A549 (cell line): ENCODE measurements at regions not wholly inside any gene's neighbourhood (a gene's known extent, or its start where the extent isn't known, plus 50 kb on each side); places are given as distances from the start of the nearest gene placed in this dataset.

ENCODE experiments used
- ATAC-seq, 2 experiments: fragments of 200-7000 bp in 1 of 2; fragments of >200 bp in 1 of 2; cut with Nextera tagmentation in 1 of 2; cut with Tn5 transposase in 1 of 2; 3 replicates each; pipeline versions ENCODE4 v1.8.0 to v1.9.1; 2018 to 2020; ENCODE audit warnings: mild to moderate bottlenecking in 1 of 2, moderate library complexity in 1 of 2
- CTCF ChIA-PET: fragments of 300-600 bp; sonication (Branson Sonifier 250); formaldehyde crosslinking; extraction: SDS; loops from one replicate; lab custom pipeline; 2021; ENCODE audit warnings: antibody characterized with exemption, inconsistent platforms; lab: Yijun Ruan, JAX
- POLR2A ChIA-PET: fragments of 350-600 bp; formaldehyde crosslinking; extraction: SDS; loops from one replicate; lab custom pipeline; 2021; ENCODE audit warnings: antibody characterized with exemption, inconsistent platforms; lab: Yijun Ruan, JAX
- DNase-seq, 2 experiments: peaks; one replicate each; pipeline versions ENCODE4 v3.0.0 to v3.0.0-alpha.2; 2011 to 2016; ENCODE audit warnings: low read depth in 1 of 2, low spot score in 1 of 2
- FAIRE-seq: peaks from 2 replicates; lab custom pipeline; 2011; peaks lifted over from hg19 to GRCh38; lab: Jason Lieb, UNC
- H3K27ac ChIP-seq, 2 experiments: fragments of >200 bp; sonication (Bioruptor Twin); formaldehyde crosslinking; 3 replicates each; pipeline ENCODE4 v1.5.1; 2016 to 2017
- H3K4me1 ChIP-seq: fragments of >200 bp; sonication (Bioruptor Twin); formaldehyde crosslinking; 3 replicates; pipeline ENCODE4 v1.6.1; 2016
- H3K4me2 ChIP-seq: fragments of >200 bp; sonication (Bioruptor Twin); formaldehyde crosslinking; 3 replicates; pipeline ENCODE4 v1.6.1; 2016
- H3K4me3 ChIP-seq: fragments of >200 bp; sonication (Bioruptor Twin); formaldehyde crosslinking; 3 replicates; pipeline ENCODE4 v1.5.1; 2016
- H3K9me3 ChIP-seq: fragments of >200 bp; sonication (Bioruptor Twin); formaldehyde crosslinking; 3 replicates; pipeline ENCODE4 v1.6.1; 2016
- BHLHE40 ChIP-seq: IDR thresholded peaks from 2 replicates; pipeline ENCODE4 v1.6.1; 2012; ENCODE audit warnings: low read depth, low read length, inconsistent platforms
- CBX2 ChIP-seq: fragments of 200-600 bp; sonication (generic); IDR thresholded peaks from 2 replicates; pipeline ENCODE4 v1.6.1; 2016; ENCODE audit warnings: low read depth, mild to moderate bottlenecking, borderline replicate concordance
- CEBPB ChIP-seq, 2 experiments: fragments of >200 bp in 1 of 2; sonication (Bioruptor Twin) in 1 of 2; formaldehyde crosslinking in 1 of 2; IDR thresholded peaks; 2 replicates each; pipeline ENCODE4 v1.6.1; 2012 to 2016
- CTCF ChIP-seq: fragments of >200 bp; sonication (Bioruptor Twin); formaldehyde crosslinking; IDR thresholded peaks from 3 replicates; pipeline ENCODE4 v1.5.1; 2016
- E2F6 ChIP-seq: IDR thresholded peaks from 2 replicates; pipeline ENCODE4 v1.6.1; 2012; ENCODE audit warnings: low read depth, borderline replicate concordance
- EHMT2 ChIP-seq: fragments of 200-600 bp; sonication (generic); IDR thresholded peaks from 2 replicates; pipeline ENCODE4 v1.6.1; 2016; ENCODE audit warnings: antibody characterized with exemption, low read depth, mild to moderate bottlenecking, moderate library complexity
- ESRRA ChIP-seq: fragments of 150-350 bp; IDR thresholded peaks from 2 replicates; pipeline ENCODE4 v1.6.1; 2014; ENCODE audit warnings: mild to moderate bottlenecking, low read length, borderline replicate concordance
- FOSB ChIP-seq: fragments of 250-450 bp; sonication (Bioruptor Pico); IDR thresholded peaks from 2 replicates; pipeline ENCODE4 v1.5.0; 2020; ENCODE audit warnings: mild to moderate bottlenecking, moderate library complexity
- FOXS1 ChIP-seq: fragments of 250-450 bp; sonication (Bioruptor Pico); IDR thresholded peaks from 2 replicates; pipeline ENCODE4 v1.5.0; 2020; ENCODE audit warnings: mild to moderate bottlenecking, moderate library complexity
- HDAC2 ChIP-seq: fragments of 200-600 bp; sonication (generic); IDR thresholded peaks from 2 replicates; pipeline ENCODE4 v1.6.1; 2016
- HOXB13 ChIP-seq: fragments of 250-450 bp; sonication (Bioruptor Pico); IDR thresholded peaks from 2 replicates; pipeline ENCODE4 v1.5.0; 2020; ENCODE audit warnings: low read depth, mild to moderate bottlenecking, moderate library complexity
- JUN ChIP-seq, 2 experiments: fragments of >200 bp; sonication (Bioruptor Twin); formaldehyde crosslinking; IDR thresholded peaks; 2 replicates in 1 of 2; 3 replicates in 1 of 2; pipeline ENCODE4 v1.6.1; 2016 to 2017
- KDM5A ChIP-seq: fragments of 200-600 bp; sonication (generic); IDR thresholded peaks from 2 replicates; pipeline ENCODE4 v1.6.1; 2016; ENCODE audit warnings: antibody characterized with exemption, mild to moderate bottlenecking
- MAZ ChIP-seq: fragments of 150-350 bp; IDR thresholded peaks from 2 replicates; pipeline ENCODE4 v1.6.1; 2014; ENCODE audit warnings: antibody characterized with exemption, low read depth, low read length, borderline replicate concordance
- POLR2A ChIP-seq: IDR thresholded peaks from 2 replicates; pipeline ENCODE4 v1.6.1; 2012; ENCODE audit warnings: mild to moderate bottlenecking, low read length
- POLR2AphosphoS2 ChIP-seq: conservative IDR thresholded peaks from 2 replicates; pipeline ENCODE4 v1.6.1; 2012; ENCODE audit warnings: low read length, improper control_type of control experiment, inconsistent platforms
- RAD21 ChIP-seq, 2 experiments: fragments of >200 bp in 1 of 2; sonication (Bioruptor Twin) in 1 of 2; formaldehyde crosslinking in 1 of 2; IDR thresholded peaks in 1 of 2; conservative IDR thresholded peaks in 1 of 2; 2 replicates in 1 of 2; 3 replicates in 1 of 2; pipeline ENCODE4 v1.6.1; 2012 to 2018; ENCODE audit warnings: inconsistent platforms in 1 of 2
- RNF2 ChIP-seq: fragments of 200-600 bp; sonication (generic); IDR thresholded peaks from 2 replicates; pipeline ENCODE4 v1.6.1; 2016; ENCODE audit warnings: low read depth, mild to moderate bottlenecking, antibody characterized with exemption, moderate library complexity, borderline replicate concordance
- SMC3 ChIP-seq: fragments of >200 bp; sonication (Bioruptor Twin); formaldehyde crosslinking; IDR thresholded peaks from 3 replicates; pipeline ENCODE4 v1.6.1; 2018; ENCODE audit warnings: inconsistent platforms
- SREBF2 ChIP-seq: fragments of 450-650 bp; IDR thresholded peaks from 2 replicates; pipeline ENCODE4 v1.6.1; 2014; ENCODE audit warnings: mild to moderate bottlenecking, moderate library complexity
- ZFP36 ChIP-seq: fragments of 450-650 bp; IDR thresholded peaks from 2 replicates; pipeline ENCODE4 v1.6.1; 2014; ENCODE audit warnings: borderline replicate concordance; ENCODE audit not compliant: partially characterized antibody
- ZNF302 ChIP-seq: fragments of 250-450 bp; sonication (Bioruptor Pico); IDR thresholded peaks from 2 replicates; pipeline ENCODE4 v1.9.0; 2021; ENCODE audit warnings: inconsistent platforms, mild to moderate bottlenecking, moderate library complexity
- WGBS: methylation state at CpG from one replicate; pipeline ENCODE4 v1.1.6; 2017; ENCODE audit errors: missing lambda C conversion rate; 5-methylcytosine and 5-hydroxymethylcytosine counted together
- TF ChIP-seq, protein P1 (sequence below): fragments of 200-600 bp; sonication (generic); IDR thresholded peaks from 2 replicates; pipeline ENCODE4 v1.6.1; 2016; ENCODE audit warnings: antibody characterized with exemption, mild to moderate bottlenecking, moderate library complexity
- TF ChIP-seq, protein P2 (sequence below): fragments of >200 bp; sonication (Bioruptor Twin); formaldehyde crosslinking; IDR thresholded peaks from 2 replicates; pipeline ENCODE4 v1.6.1; 2016

- FAIRE-seq (no peak), ATAC-seq (peak; percentile 83 to 95; a peak in 5 of 6 replicates), DNase-seq (peak; percentile 81 to 83)
- ChIA-PET POLR2A (interaction anchor here (0.8 kb wide), 1 partner anchor 14 kb away, joined by 5 read pairs; no protein-coding TSS in a partner anchor), CTCF (interaction anchor here (0.7 to 3.4 kb wide), 16 partner anchors 8 to 466 kb away, joined by 3 to 20 read pairs (median 4); no protein-coding TSS in a partner anchor)
- Histone ChIP-seq H3K9me3 (no peaks in the 10 kb centered on the region), H3K4me2 (no peak overlapping the region), H3K4me1 (no peaks in the 10 kb centered on the region), H3K4me3 (no peak overlapping the region), H3K27ac (peak overlapping the region in 1 of 2 experiments; percentile 14; a peak in 1 of 6 replicates)
- WGBS = 81% methylated on average over 10 of the region's 11 CpGs
- TF ChIP-seq FOXS1 (CRISPR knock-in tag) (no peak), SMC3 (peak; percentile 61), SREBF2 (no peak), MAZ (no peak), BHLHE40 (no peak), HOXB13 (CRISPR knock-in tag) (no peak), CEBPB (IDR thresholded peaks at IDR 0.05) (no peak), HDAC2 (no peak), ESRRA (no peak), FOSB (CRISPR knock-in tag) (no peak), CBX2 (no peak), ZFP36 (no peak), KDM5A (no peak), RAD21 (conservative IDR thresholded peaks at IDR 0.05 in 1 of 2, IDR thresholded peaks at IDR 0.05 in 1 of 2) (peak; percentile 38 to 57; a peak in 2 of 5 replicates), POLR2A (no peak), ZNF302 (CRISPR knock-in tag) (no peak), CTCF (peak; percentile 61), RNF2 (no peak), E2F6 (no peak), EHMT2 (no peak), JUN (IDR thresholded peaks at IDR 0.05) (no peak), POLR2AphosphoS2 (no peak)
- TF ChIP-seq, protein P1, sequence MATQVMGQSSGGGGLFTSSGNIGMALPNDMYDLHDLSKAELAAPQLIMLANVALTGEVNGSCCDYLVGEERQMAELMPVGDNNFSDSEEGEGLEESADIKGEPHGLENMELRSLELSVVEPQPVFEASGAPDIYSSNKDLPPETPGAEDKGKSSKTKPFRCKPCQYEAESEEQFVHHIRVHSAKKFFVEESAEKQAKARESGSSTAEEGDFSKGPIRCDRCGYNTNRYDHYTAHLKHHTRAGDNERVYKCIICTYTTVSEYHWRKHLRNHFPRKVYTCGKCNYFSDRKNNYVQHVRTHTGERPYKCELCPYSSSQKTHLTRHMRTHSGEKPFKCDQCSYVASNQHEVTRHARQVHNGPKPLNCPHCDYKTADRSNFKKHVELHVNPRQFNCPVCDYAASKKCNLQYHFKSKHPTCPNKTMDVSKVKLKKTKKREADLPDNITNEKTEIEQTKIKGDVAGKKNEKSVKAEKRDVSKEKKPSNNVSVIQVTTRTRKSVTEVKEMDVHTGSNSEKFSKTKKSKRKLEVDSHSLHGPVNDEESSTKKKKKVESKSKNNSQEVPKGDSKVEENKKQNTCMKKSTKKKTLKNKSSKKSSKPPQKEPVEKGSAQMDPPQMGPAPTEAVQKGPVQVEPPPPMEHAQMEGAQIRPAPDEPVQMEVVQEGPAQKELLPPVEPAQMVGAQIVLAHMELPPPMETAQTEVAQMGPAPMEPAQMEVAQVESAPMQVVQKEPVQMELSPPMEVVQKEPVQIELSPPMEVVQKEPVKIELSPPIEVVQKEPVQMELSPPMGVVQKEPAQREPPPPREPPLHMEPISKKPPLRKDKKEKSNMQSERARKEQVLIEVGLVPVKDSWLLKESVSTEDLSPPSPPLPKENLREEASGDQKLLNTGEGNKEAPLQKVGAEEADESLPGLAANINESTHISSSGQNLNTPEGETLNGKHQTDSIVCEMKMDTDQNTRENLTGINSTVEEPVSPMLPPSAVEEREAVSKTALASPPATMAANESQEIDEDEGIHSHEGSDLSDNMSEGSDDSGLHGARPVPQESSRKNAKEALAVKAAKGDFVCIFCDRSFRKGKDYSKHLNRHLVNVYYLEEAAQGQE = no peak
- TF ChIP-seq, protein P2, sequence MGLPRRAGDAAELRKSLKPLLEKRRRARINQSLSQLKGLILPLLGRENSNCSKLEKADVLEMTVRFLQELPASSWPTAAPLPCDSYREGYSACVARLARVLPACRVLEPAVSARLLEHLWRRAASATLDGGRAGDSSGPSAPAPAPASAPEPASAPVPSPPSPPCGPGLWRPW = no peak
Observed at GRCh38 chr16:9033125-9033830, 58.2 kb upstream of the HAPSTR1 start.
